DMS153 (cell line): ENCODE measurements at regions not wholly inside any gene's neighbourhood (a gene's known extent, or its start where the extent isn't known, plus 50 kb on each side); places are given as distances from the start of the nearest gene placed in this dataset.

Experiments
- DNase-seq: peaks from one replicate; lab custom pipeline; 2025; lab: John Stamatoyannopoulos, UW

DNA sequence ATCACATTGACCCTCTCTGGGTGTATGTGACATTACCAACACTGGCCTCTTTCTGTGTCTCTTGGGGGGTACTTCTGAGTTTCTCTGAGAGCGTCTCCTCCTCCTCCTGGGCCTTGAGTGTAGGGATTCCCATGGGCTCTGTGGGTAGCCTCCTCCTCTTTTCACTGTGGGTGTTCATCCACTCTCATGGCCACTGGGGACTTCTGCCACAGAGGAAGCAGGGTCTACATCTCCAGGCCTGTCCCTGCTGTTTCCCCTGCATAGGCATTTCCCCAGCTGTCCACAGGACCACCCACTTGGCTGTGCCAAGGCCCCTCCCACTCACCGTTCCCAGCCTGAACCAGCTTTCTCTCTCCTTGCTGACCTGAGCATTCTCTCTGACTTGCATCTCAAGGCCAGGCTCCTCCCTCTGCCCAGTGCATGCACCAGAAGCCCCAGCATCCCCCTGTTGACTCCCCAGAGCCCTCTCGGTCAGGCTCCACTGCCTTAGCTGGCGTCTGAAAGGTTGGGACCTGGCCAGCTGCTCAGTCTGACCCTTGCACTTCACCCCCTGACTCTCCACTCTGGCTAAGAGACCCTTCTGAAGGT lies 487.6 kb downstream of the GLRX3 start:
- DNase-seq = no peak

DNA sequence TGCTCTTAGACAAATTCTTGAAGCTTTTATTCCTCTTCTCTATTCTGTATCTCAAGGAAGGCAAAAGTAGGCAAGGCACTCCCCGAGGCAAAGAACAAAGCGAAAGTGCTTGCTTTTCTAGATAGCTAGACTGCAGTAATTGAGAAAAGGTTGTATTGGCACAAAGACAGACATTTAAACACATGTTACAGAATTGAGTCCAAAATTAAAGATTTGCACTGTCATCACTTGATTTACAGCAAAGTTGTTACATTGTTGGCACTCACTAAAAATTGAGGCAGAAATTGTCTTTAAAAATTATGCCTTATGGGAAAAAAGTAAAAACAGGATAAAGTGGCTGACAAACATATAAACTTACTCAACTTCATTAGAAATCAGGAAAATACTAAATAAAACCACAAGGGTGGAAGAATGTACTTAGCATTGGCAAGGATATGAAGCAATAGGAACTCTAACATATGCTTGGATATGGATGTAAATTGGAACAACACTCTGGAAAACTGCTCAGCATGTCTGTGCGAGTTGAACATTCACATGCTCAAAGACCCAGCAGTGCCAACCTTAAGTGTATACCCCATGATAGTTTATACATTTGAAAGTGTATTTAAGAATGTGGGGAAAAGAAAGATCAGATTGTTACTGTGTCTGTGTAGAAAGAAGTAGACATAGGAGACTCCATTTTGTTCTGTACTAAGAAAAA lies 491.3 kb downstream of the GLRX3 start:
- DNase-seq = no peak

DNA sequence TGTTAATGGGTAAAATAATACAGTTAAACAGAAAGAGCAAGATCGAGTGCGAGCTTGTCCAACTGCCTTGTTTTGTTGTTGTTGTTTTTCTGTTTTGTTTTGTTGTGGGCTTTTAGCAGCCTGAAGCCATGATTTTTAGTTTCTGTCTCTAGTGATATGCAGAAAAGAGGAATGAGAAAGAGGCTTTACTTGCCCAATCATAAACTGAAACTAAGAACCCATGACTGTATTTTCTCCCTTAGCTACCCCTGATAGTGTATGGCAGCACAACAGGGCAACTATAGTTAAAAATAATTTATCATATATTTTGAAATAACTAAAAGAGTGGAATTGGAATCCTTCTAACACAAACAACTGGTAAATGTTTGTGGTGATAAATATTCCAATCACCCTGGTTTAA lies 493.9 kb downstream of the GLRX3 start:
- DNase-seq = no peak

DNA sequence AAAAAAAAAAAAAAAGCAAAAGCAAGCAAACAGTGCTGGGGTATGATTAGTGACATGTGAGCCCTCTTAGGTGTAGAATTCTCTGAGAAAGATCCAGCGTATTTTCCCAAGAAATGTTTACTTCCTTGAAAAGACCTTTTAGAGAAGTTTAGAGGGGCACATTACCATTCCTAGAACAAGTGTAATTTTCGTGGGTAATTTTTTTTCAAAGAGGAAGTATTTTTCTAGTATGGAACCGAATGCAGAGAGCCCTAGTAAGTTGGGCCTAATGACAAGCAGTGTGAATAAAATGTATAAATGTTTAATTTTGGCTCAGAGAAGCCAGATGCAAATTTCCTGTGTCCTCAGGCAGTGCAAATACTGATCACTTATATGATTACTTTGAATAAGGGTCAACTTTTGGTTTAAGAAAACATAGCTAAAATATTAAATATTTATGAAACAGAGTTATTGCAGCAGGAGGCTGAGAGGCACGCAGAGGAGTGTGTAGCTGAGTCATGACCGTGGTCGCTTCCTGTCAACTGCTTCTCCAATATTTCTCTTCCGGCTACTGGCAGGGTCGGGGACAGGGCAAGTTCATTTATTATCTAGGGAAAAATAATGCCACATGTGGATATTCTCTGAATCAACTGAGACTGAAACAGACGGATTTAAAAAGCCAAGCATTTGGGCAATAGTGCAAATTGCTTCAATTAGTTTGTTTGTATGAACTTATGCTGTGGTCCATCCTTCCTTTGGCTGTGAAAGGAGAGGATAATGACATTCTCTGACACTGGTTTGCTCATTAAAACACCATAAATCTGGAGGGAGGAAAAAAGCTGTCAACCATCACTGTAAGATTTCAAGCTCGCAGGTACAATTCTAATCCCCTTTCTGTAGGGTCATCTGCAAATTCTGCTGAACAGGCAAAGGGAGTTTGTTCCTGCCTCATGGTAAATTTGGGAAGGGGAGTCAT lies 495.2 kb downstream of the GLRX3 start:
- DNase-seq = no peak

DNA sequence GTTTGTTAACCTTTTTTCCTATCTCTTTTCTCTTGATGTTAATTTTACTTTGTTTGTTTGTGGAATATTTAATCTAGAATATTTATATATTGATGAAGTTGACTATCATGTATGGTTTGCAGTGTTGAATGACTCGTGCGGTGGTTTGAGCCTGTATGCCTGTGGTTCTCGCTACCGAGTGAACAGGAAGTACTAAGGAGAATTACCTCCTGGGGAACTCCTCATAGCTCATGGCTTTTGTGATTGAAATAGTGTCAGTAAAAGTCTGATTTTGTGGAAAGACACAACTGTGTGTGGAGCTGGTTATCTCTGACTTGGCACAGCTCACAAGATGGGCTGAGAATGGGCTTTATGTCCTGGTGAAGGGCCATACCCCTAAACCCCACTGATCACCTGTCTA lies 498.6 kb downstream of the GLRX3 start:
- no peak for DNase-seq

DNA sequence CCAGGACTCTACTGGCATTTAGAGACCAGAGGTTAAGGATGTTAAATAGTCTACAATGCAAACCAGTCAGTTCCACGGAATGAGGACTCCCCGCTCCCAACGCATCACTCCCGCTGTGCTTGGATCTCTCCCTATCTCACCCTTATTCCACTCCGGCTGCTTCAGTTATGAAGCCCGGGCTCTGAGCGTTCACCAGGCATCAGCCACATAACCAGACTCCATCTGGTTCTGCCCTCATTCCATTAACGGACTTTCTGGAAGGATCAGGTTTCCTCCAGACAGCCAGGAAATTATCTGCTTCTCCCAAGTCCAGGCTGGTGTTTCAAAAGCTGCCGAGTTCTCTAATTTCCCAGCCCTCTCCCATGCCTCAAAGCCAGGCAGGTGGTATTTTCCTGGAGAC lies 499.3 kb downstream of the GLRX3 start:
- DNase-seq = no peak

DNA sequence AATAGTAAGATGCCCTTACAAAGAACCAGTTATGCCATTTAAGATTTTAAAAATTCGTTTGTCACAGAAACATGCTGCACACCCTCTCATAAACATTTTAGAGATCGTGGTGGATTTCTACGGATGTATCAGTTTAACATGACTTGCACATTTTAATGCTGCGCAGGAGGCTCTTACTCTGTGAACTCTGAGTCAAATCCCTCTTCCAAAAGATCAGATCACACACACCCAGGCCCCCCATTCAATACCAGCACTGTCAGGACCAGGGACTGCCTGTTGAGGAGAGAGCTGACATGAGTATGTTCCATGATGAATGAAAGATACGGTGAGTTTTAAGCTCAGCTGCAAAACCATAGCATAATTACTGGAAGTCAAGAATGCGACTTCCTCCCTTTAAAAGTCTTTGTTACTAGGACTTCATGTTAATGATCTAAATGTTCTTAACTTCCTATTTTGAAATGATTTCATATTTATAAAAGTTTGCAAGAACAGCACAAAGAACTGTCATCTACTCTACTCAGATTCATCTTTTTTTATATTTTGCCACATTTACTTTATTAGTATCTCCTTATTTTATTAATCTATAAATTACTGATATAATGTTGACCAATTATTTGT lies 500.2 kb downstream of the GLRX3 start:
- DNase-seq = no peak

DNA sequence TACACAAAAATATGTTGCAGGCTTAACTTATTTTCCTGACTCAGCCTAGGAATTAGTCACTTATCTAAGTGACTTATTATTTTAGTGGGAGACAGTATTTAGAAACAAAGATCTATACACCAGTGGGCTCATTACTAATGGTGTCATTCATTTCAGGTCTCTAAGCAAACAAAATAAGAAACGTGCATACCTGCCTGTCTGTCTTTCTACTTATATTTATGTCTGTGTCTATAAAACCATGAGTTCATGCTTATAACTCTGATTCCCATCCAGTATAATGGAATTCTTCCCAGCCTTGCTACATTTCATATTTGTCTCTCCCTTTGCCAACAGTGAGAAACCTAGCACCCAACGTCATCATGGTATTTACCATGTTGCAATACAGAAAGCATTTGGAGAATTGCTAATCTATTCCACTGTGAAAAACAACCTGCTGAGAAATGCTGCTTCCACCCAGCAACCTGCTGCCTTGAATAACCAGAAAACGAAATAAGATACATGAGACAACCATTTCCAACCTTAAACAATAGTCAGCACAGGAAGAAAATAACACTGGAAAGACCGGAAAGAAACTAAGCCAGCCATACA lies 501.0 kb downstream of the GLRX3 start:
- DNase-seq = no peak

DNA sequence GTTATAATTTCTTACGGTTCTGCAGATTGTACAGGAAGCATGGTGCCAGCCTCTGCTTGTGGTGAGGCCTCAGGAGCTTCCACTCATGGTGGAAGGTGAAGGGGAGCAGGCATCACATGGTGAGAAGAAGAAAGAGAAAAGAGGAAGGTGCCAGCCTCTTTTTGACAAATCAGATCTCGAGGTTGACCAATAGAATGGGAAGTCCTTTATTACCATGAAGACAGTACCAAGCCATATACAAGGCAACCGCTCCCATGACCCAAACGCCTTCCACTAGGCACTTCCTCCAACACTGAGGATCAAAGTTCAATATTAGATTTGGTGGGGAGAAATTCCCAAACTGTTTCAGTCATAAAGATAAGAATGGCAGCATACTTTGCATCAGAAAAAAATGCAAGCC lies 502.8 kb downstream of the GLRX3 start:
- no peak for DNase-seq

DNA sequence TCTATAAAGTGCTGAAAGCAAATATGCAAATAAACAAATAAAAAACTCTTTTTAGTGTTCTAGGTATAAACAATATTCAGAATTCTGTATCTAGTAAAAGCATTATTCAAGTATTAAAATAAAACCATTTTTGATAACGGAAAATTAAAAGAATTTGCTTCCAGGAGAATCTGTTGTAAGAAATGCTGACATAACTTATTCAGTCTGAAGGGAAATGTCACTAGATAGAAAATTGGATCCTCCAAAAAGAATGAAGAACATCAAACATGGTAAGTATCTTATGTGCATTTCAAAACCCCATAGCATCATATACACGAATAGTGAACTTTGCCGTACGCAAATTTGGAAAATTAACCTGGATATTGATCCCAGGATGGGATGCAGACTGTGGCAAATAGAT lies 506.7 kb downstream of the GLRX3 start:
- DNase-seq = no peak

DNA sequence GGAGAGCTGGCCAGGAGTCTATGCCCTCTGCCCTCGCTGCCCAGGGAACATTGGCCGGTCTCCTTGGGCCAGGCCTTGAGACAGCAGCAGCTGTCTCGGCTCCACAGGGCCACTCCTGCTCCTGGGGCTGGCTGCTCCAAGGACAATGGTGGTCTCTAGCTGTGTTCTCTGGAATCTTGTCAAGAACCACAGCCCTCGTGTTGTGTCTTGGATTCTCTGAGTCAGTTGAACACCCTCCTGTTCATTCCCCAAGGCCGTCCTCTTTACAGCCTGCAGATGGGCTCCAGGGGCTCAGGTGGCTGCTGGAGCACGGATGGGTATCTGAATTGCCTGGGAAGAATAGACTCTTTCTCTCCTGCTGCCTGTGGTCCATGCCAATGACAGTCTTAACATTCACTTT lies 511.1 kb downstream of the GLRX3 start:
- DNase-seq = no peak

DNA sequence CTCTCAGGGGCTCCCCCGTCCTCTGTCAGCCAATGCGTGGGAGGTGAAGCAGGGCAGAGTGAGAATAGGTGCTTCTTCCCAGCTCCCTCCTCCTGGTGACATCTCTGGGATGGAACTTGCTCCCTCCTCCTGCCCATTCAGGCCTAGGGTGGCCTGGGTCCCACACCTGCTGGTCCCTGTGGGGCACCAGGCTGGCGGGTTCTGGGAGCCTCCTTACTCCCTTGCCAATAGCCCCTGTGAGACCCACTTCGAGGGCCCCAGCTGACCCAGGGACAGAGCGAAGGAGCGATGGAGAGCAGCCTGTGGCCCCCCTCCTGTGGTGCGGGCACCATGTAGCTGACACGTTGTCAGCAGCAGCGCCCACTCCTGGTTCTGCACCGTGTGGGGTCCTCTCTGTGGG lies 512.6 kb downstream of the GLRX3 start:
- no peak for DNase-seq

DNA sequence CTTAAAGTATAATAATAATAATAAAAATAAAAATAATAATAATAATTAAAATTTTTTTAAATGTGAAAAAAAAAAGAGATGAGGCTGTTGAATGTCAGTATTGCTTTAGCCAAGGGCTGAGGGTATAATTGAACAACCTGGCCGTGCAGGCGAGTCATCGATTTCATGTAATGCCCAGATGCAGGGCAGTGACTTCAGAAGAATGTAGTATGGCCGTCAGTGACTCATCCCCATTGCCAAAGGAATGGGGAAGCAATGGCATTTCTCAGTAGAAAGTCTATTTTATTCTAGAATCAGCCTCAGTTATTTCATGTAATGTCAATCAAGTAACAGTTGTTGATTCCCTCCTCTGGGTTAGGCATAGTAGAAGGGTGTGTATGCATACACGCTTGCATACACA lies 516.4 kb downstream of the GLRX3 start:
- DNase-seq = no peak

DNA sequence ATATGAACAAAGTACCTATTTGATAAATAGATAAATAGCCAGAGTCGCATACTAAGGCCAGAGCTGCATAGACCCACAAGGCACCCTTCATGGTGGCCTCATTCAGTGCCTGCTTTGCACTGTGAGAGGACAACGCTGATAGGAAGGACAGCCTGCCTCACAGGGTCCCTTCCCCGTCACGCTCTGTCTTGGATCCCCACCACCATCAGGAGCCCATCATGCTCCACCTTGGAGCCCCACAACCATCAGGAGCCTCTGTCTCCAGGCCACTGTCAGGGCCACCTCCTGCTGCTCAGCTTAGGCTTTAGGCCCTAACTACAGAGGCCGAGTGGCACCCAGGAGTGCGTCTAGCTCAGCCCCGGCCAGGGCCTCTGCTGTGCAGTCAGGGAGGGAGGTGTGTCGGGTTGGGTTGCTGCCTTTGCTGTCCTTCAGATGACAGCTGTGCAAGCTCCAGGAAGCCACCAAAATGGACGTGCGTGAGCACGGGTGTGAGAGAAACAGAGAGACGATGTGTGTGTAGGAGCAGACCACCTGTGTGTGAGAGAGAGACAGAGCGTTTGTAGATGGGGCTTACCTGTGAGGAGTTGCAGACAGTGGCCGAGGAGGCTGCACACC lies 516.9 kb downstream of the GLRX3 start:
- no peak for DNase-seq

DNA sequence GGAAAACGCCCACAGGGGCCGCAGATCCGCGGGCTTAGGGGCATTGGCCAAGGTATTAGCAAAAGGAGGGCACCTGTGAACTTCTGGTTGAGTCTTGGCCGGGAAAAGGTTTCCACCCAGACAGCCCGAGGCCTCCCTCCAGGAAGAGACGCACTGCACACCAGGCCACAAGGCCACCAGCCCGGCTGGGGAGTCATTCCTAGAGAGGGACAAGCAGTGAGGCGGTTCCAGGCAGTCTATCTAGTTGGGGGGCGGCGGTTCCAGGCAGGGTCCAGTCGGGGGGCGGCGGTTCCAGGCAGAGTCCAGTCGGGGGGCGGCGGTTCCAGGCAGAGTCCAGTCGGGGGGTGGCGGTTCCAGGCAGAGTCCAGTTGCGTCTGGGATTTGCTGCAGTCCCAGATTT lies 518.5 kb downstream of the GLRX3 start:
- DNase-seq = no peak

DNA sequence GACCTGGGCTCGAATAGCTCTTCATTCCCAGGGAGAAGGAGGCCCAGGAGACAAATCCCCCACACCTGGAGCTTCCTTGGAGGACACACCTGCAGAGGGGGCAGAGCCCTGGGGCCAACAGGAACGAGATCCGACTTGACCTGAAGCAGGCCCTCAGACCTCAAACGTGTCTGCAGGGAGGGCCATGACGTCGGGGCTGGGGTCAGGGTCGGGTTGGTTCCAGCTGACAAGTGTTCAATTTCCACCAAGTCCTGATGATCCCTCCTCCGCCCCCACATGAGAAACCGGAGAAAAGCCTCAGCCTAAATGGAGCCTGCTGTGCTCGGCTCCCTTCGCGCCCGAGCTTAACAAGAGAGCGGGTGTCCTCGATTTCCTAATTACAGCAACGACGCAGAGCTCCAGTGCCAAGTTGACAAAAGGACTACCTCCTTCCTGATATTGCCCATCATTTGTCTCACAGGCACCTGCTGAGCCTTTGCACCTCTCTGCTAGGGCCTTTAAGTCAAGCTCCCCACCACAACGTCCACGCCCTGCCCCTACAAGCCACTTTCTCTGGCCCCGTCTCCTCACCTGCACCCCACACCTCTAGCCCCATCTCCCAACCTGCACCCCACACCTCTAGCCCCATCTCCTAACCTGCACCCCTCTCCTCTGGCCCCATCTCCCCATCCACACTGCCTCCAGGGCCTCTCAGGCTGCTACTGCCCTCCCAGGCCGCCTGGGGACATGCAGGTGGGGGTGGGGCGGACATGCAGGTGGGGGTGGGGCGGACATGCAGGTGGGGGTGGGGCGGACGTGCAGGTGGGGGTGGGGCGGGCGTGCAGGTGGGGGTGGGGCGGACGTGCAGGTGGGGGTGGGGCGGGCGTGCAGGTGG lies 519.4 kb downstream of the GLRX3 start:
- no peak for DNase-seq

DNA sequence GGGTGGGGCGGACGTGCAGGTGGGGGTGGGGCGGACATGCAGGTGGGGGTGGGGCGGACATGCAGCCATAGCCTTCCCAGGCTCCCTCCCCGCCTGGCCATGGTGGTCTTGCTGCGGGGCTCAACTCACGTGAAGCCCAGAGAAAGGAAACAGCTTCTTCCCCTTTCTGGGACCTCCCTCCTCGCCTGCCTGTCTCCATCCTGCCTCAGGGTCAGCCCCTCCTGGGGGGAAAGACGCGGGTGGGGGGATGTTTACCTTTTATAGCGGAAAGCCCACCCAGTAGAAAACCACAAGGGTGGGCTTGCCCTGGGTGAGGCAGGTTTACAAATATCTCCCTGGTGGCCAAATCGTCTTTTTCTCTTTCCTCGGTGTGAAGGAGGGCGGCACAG lies 520.0 kb downstream of the GLRX3 start:
- DNase-seq = no peak

DNA sequence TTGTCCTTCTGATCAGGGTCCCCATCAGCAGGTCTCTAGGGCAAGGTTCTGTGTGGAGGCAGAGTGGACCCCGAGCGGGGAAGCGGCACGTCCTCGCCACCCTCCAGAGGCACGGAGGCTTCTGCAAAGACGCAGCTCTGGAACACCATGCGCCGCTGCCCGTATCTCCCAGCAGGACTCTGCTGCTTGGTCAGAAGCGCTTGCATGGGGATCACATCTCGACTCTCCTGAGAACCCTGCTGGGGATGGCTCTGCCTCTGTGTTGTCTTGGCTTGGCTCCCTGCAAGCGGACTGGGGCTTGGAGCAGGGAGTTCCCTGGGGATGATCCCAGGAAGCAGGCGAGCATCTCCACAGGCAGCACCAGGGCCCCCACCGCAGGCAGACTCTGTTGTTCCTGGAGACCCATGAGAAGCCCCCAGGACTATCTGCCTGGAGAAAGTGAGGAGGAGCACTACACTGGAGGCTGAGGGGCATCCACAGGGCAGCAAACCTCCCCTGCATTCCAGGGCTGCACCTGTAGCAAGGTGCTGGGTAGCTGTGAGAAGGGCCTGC lies 520.5 kb downstream of the GLRX3 start:
- DNase-seq = no peak

DNA sequence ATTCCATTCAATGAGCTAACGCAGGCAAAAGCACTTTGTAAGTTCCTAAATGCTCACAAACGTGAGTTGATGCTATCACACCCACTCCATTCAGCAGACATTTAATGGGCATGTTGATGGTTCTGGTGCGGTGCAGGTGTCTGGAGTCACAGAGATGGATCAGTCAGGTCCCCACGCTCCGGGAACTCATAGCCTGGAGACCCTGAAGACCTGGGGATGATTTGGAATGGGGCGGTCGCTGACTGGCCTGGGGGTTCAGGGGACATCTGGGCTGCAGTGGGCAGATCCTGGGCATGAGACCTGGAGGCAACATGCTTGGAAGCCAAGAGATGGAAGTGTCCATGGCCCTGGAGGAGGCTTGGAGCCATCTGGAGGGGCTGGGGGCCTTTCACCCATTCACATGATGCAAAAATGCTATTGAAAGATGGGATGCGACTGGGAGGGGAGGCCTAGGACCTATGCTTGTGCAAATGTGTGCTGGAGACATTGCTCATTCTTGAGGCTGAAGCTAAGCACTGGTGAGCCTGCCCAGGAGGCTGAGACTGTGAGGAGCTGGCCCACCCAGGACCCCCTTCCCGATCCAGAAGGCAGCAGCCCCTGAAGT lies 522.6 kb downstream of the GLRX3 start:
- no peak for DNase-seq

DNA sequence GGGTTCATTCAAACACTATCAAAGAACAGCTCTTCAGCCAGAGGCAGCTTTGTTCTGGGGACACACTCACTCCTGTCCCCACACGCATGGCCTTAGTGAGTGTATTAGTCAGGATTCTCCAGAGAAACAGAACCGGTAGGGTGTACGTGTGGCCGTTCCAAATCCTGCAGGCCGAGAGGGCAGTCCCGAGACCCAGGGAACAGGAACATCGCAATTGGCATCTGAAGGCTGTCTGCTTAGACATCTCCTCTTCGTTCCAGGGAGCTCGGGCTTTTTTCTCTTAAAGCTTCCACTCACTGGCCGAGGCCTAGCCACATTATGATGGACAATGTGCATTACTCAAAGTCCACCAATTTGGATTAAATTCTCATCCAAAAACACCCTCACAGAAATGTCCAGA lies 523.3 kb downstream of the GLRX3 start:
- no peak for DNase-seq
